Hepatocyte (in vitro differentiated cells): ENCODE measurements at regions not wholly inside any gene's neighbourhood (a gene's known extent, or its start where the extent isn't known, plus 50 kb on each side); places are given as distances from the start of the nearest gene placed in this dataset.

Experiments used
- DNase-seq: peaks from one replicate; pipeline ENCODE4 v3.0.0-alpha.2; 2016; ENCODE audit warnings: low spot score
- H2AFZ ChIP-seq: fragments of 200-600 bp; sonication (generic); 2 replicates; pipeline ENCODE4 v1.6.0; 2016; ENCODE audit warnings: antibody characterized with exemption, mild to moderate bottlenecking
- H3K27ac ChIP-seq: fragments of 200-600 bp; sonication (generic); 2 replicates; pipeline ENCODE4 v1.5.1; 2016; ENCODE audit warnings: mild to moderate bottlenecking
- H3K27me3 ChIP-seq: fragments of 200-600 bp; sonication (generic); 2 replicates; pipeline ENCODE4 v1.6.1; 2016
- H3K36me3 ChIP-seq: fragments of 200-600 bp; sonication (generic); replicated peaks from 2 replicates; pipeline ENCODE4 v1.5.1; 2016; ENCODE audit warnings: low read depth; ENCODE audit not compliant: insufficient read depth
- H3K4me1 ChIP-seq: fragments of 200-600 bp; sonication (generic); 2 replicates; pipeline ENCODE4 v1.5.1; 2016; ENCODE audit warnings: mild to moderate bottlenecking, moderate library complexity; ENCODE audit not compliant: insufficient read depth
- H3K4me2 ChIP-seq: fragments of 200-600 bp; sonication (generic); 2 replicates; pipeline ENCODE4 v1.6.0; 2016
- H3K4me3 ChIP-seq: fragments of 200-600 bp; sonication (generic); 2 replicates; pipeline ENCODE4 v1.5.1; 2016; ENCODE audit warnings: mild to moderate bottlenecking
- H3K79me2 ChIP-seq: fragments of 200-600 bp; sonication (generic); 2 replicates; pipeline ENCODE4 v1.6.0; 2017; ENCODE audit warnings: mild to moderate bottlenecking
- H3K9me2 ChIP-seq: fragments of 200-600 bp; sonication (generic); replicated peaks from 2 replicates; pipeline ENCODE4 v1.6.0; 2017; ENCODE audit warnings: mild to moderate bottlenecking; ENCODE audit not compliant: insufficient read depth
- H3K9me3 ChIP-seq: fragments of 200-600 bp; sonication (generic); 2 replicates; pipeline ENCODE4 v1.5.1; 2016; ENCODE audit warnings: low read depth, mild to moderate bottlenecking
- H4K20me1 ChIP-seq: fragments of 200-600 bp; sonication (generic); 2 replicates; pipeline ENCODE4 v1.6.0; 2016; ENCODE audit warnings: mild to moderate bottlenecking; ENCODE audit not compliant: insufficient read depth, poor library complexity, severe bottlenecking
- CTCF ChIP-seq: fragments of 200-600 bp; sonication (generic); IDR thresholded peaks from 2 replicates; pipeline ENCODE4 v1.5.1; 2016; ENCODE audit warnings: antibody characterized with exemption, mild to moderate bottlenecking; ENCODE audit not compliant: poor library complexity
- EZH2 ChIP-seq: fragments of 200-600 bp; sonication (generic); IDR thresholded peaks from 2 replicates; pipeline ENCODE4 v1.6.1; 2016; ENCODE audit warnings: antibody characterized with exemption, mild to moderate bottlenecking, borderline replicate concordance
- EZH2phosphoT487 ChIP-seq: fragments of 200-600 bp; sonication (generic); IDR thresholded peaks from one replicate; pipeline ENCODE4 v1.6.1; 2018; ENCODE audit warnings: antibody characterized with exemption, mild to moderate bottlenecking, low read depth, moderate library complexity; ENCODE audit not compliant: unreplicated experiment, severe bottlenecking
- WGBS: methylation state at CpG from one replicate; pipeline ENCODE4 v1.1.6; 2016; ENCODE audit warnings: low lambda C conversion rate; ENCODE audit errors: missing lambda C conversion rate; 5-methylcytosine and 5-hydroxymethylcytosine counted together

GRCh38 chr7:108789451-108789850 lies 219.8 kb downstream of the DNAJB9 start:
- 100% methylated on average over 1 of the region's 1 CpG for WGBS
- no peak overlapping the region for H3K4me2 ChIP-seq
- H3K79me2 ChIP-seq, result no peaks in the 10 kb centered on the region
- no peaks in the 10 kb centered on the region for H3K27me3 ChIP-seq
- no peak overlapping the region for H3K4me3 ChIP-seq
- H2AFZ ChIP-seq, result no peak overlapping the region
- no peaks in the 10 kb centered on the region for H4K20me1 ChIP-seq
- no peaks in the 10 kb centered on the region for H3K36me3 ChIP-seq
- H3K9me3 ChIP-seq, result no peaks in the 10 kb centered on the region
- no peaks in the 10 kb centered on the region for H3K4me1 ChIP-seq
- TF ChIP-seq CTCF, result no peak
- TF ChIP-seq EZH2, result no peak
- no peak for TF ChIP-seq EZH2phosphoT487
- no peaks in the 10 kb centered on the region for H3K9me2 ChIP-seq
- no peak overlapping the region for H3K27ac ChIP-seq
- DNase-seq, result no peak

DNA sequence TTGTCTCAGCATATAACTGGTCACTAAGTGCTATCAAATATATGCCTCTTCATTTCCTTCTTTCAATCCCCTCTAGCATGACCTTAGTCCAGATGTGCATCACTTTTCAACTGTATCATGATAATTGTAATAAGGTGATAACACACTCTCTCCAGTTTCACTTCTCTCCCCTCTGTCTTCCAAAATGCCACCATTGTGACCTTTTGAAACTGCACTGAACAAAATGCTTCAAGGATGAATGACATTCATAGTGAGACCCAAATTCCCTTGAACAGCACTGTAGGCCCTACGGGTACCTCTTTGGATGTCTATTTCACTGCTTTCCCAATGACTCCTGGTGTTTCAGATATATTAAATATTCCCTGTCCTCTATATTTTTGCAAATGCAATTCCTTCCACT lies 224.8 kb downstream of the DNAJB9 start:
- Histone ChIP-seq H4K20me1 (no peaks in the 10 kb centered on the region), H3K79me2 (no peaks in the 10 kb centered on the region), H3K4me1 (no peaks in the 10 kb centered on the region), H3K9me3 (no peaks in the 10 kb centered on the region), H3K36me3 (no peaks in the 10 kb centered on the region), H3K4me2 (no peak overlapping the region), H3K27ac (no peak overlapping the region), H2AFZ (no peak overlapping the region), H3K27me3 (no peaks in the 10 kb centered on the region), H3K9me2 (no peaks in the 10 kb centered on the region), H3K4me3 (no peak overlapping the region)
- WGBS, result 80% methylated on average over 1 of the region's 1 CpG
- TF ChIP-seq EZH2 (no peak), EZH2phosphoT487 (no peak), CTCF (no peak)
- DNase-seq, result no peak

GRCh38 chr7:108802650-108803049 lies 233.0 kb downstream of the DNAJB9 start:
- Histone ChIP-seq H4K20me1 (no peaks in the 10 kb centered on the region), H3K4me2 (no peak overlapping the region), H3K27me3 (no peaks in the 10 kb centered on the region), H3K36me3 (no peaks in the 10 kb centered on the region), H3K9me3 (no peaks in the 10 kb centered on the region), H3K4me1 (no peaks in the 10 kb centered on the region), H2AFZ (no peak overlapping the region), H3K4me3 (no peak overlapping the region), H3K79me2 (no peaks in the 10 kb centered on the region), H3K9me2 (no peaks in the 10 kb centered on the region), H3K27ac (no peak overlapping the region)
- 87% methylated on average over 2 of the region's 2 CpGs for WGBS
- TF ChIP-seq CTCF (no peak), EZH2 (no peak), EZH2phosphoT487 (no peak)
- DNase-seq, result no peak

GRCh38 chr7:108805808-108806397 lies 236.2 kb downstream of the DNAJB9 start:
- no peaks in the 10 kb centered on the region for H3K27me3 ChIP-seq
- H3K9me2 ChIP-seq, result no peaks in the 10 kb centered on the region
- H3K36me3 ChIP-seq, result no peaks in the 10 kb centered on the region
- no peaks in the 10 kb centered on the region for H3K9me3 ChIP-seq
- H3K79me2 ChIP-seq, result no peaks in the 10 kb centered on the region
- DNase-seq, result peak; percentile 13
- H3K4me2 ChIP-seq, result no peak overlapping the region
- no peak for TF ChIP-seq EZH2
- TF ChIP-seq CTCF, result peak; percentile 53
- H2AFZ ChIP-seq, result no peak overlapping the region
- no peak overlapping the region for H3K27ac ChIP-seq
- no peak overlapping the region for H3K4me3 ChIP-seq
- 70% methylated on average over 6 of the region's 6 CpGs for WGBS
- H4K20me1 ChIP-seq, result no peaks in the 10 kb centered on the region
- no peaks in the 10 kb centered on the region for H3K4me1 ChIP-seq
